ENCODE measurements at regions not wholly inside any gene's neighbourhood (a gene's known extent, or its start where the extent isn't known, plus 50 kb on each side); places are given as distances from the start of the nearest gene placed in this dataset.

DNA sequence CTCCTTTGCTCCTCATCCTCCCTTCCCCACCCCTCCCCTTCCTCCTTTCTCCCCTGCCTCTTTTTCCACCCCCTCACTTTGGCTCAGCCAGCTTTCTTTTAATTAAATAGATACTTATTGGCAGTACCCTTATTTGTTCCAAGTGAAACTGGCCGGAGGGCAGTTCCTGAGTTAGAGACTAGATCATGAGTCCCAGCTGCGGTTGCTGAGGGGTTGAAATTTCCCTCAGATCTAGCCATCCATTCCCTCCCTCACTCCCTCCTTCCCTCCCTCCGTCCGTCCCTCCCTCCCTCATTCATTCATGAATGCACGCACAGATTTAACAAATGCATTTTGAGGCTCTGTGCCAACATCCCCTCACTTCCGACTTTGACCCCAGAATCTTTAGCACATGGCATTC, 519.2 kb upstream of the EEF2KMT start:
- DNase-seq, result no peak
- Mint-ChIP-seq H3K9me3 (no peaks in the 10 kb centered on the region), H3K4me3 (no peak overlapping the region), H3K36me3 (ENCODE audit: low read depth) (no peaks in the 10 kb centered on the region), H3K4me1 (ENCODE audit: low read depth) (no peaks in the 10 kb centered on the region), H3K27me3 (peaks cover 24% of the 10 kb centered on the region), H3K27ac (no peak overlapping the region)
- no peak for ATAC-seq
- intact Hi-C loops (cut with micrococcal nuclease), result loop anchor here (10.0 kb wide), 1 partner anchor 112 kb away; no protein-coding TSS in a partner anchor
- ChIA-PET POLR2A (no interaction called here), CTCF (interaction anchor here (0.7 to 2.8 kb wide), 12 partner anchors 8 to 382 kb away, joined by 3 to 24 read pairs (median 4); no protein-coding TSS in a partner anchor)
- TF ChIP-seq, protein P1, sequence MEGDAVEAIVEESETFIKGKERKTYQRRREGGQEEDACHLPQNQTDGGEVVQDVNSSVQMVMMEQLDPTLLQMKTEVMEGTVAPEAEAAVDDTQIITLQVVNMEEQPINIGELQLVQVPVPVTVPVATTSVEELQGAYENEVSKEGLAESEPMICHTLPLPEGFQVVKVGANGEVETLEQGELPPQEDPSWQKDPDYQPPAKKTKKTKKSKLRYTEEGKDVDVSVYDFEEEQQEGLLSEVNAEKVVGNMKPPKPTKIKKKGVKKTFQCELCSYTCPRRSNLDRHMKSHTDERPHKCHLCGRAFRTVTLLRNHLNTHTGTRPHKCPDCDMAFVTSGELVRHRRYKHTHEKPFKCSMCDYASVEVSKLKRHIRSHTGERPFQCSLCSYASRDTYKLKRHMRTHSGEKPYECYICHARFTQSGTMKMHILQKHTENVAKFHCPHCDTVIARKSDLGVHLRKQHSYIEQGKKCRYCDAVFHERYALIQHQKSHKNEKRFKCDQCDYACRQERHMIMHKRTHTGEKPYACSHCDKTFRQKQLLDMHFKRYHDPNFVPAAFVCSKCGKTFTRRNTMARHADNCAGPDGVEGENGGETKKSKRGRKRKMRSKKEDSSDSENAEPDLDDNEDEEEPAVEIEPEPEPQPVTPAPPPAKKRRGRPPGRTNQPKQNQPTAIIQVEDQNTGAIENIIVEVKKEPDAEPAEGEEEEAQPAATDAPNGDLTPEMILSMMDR (IDR thresholded peaks at IDR 0.05), result no peak

DNA sequence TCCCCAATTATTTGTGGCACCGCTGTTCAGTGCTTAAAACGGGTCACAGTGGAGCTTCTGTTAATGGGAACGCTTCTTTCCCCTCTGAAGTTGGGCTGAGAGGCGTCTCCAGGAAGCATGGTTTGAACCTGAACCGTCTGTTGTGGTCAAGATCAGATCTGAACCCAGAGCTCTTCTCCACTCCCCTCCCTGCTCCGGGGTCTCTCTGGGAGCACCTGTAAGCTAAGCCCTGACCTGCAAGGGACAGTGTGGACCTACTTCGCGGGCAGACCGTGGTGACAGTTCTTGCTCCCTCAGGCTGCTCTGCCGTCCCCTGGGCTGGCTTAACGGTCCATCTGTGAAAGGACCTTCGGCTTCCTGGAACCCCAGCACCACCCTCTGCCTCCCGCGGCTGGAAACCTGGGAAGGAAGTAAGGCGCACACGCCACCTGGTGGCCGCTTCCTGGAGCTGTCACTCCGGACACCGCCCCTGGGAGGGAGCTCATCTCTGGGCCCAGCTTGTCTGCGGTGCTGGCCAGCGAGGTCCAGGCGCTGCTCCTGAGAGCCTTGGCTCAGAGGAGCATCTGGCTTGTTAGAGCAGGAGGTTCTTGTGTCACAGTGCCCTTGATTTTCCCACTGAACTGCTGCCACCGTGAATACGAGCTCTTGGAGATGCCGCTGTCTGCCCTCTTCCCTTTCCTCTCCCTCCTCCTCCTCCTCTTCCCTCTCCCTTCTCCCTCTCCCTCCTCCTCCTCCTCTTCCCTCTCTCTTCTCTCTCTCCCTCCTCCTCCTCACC, 518.5 kb upstream of the EEF2KMT start:
- no peak overlapping the region for H3K27ac Mint-ChIP-seq
- DNase-seq (peak; percentile 54), ATAC-seq (peak; percentile 20)
- H3K9me3 Mint-ChIP-seq, result no peaks in the 10 kb centered on the region
- intact Hi-C loops (cut with micrococcal nuclease), result loop anchor here (10.0 kb wide), 1 partner anchor 111 kb away; no protein-coding TSS in a partner anchor
- ChIA-PET POLR2A (no interaction called here), CTCF (interaction anchor here (0.7 to 2.8 kb wide), 19 partner anchors 9 to 1027 kb away, joined by 3 to 24 read pairs (median 4); no protein-coding TSS in a partner anchor)
- H3K36me3 Mint-ChIP-seq (ENCODE audit: low read depth), result no peaks in the 10 kb centered on the region
- H3K4me1 Mint-ChIP-seq (ENCODE audit: low read depth), result no peaks in the 10 kb centered on the region
- TF ChIP-seq, protein P1 (IDR thresholded peaks at IDR 0.05), result peak; percentile 77
- H3K27me3 Mint-ChIP-seq, result peaks cover 20% of the 10 kb centered on the region
- H3K4me3 Mint-ChIP-seq, result no peak overlapping the region

DNA sequence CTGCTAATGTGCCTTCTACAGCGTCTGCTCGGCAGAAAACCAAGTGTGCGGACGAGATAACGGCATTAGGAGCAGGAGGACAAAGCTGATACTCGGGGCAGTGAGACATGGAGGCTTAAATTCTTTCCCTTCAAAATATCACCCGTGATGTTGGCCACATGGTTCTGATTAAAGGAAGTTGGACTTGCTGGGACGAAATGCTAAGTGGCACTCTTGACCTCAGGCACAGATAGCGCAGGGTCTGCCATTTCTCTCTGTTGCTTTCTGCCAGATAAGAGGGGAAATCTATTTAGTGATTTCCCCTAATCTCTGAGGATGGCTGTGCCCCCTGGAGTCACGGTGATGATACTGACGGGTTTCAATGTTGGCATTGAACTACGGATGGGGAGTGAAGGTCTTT, 509.6 kb upstream of the EEF2KMT start:
- intact Hi-C loops (cut with micrococcal nuclease), result no loop called here
- no peaks in the 10 kb centered on the region for H3K4me1 Mint-ChIP-seq (ENCODE audit: low read depth)
- peaks cover 2% of the 10 kb centered on the region for H3K9me3 Mint-ChIP-seq

DNA sequence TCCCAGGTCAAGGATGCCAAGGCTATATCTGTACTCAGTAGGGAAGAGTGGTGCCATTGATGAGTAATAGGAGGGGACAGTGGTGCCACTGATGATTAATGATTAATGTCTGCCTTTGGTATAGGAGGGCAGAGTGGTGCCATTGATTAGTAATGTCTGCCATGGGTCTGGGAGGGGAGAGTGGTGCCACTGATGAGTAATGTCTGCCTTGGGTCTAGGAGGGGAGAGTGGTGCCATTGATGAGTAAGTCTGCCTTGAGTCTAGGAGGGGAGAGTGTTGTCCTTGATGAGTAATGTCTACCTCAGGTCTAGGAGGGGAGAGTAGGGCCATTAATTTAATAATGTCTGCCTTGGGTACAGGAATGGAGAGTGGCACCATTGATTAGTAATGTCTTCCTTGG, 507.8 kb upstream of the EEF2KMT start:
- DNase-seq (no peak), ATAC-seq (no peak)
- TF ChIP-seq, protein P1 (IDR thresholded peaks at IDR 0.05), result no peak
- peaks cover 2% of the 10 kb centered on the region for H3K9me3 Mint-ChIP-seq
- intact Hi-C loops (cut with micrococcal nuclease), result no loop called here
- no peaks in the 10 kb centered on the region for H3K4me1 Mint-ChIP-seq (ENCODE audit: low read depth)
- H3K36me3 Mint-ChIP-seq (ENCODE audit: low read depth), result no peaks in the 10 kb centered on the region
- ChIA-PET POLR2A (no interaction called here), CTCF (no interaction called here)
- H3K27ac Mint-ChIP-seq, result no peak overlapping the region
- no peaks in the 10 kb centered on the region for H3K27me3 Mint-ChIP-seq
- no peak overlapping the region for H3K4me3 Mint-ChIP-seq

More for the DNA sequence above, 509.6 kb upstream of the EEF2KMT start:
- TF ChIP-seq, protein P1 (IDR thresholded peaks at IDR 0.05), result no peak
- POLR2A ChIA-PET, result no interaction called here
- no peak for DNase-seq
- Mint-ChIP-seq H3K36me3 (ENCODE audit: low read depth) (no peaks in the 10 kb centered on the region), H3K4me3 (no peak overlapping the region), H3K27me3 (no peaks in the 10 kb centered on the region), H3K27ac (no peak overlapping the region)
- ATAC-seq, result no peak
- CTCF ChIA-PET, result interaction anchor here (2.3 kb wide), 1 partner anchor 9 kb away, joined by 11 read pairs; no protein-coding TSS in a partner anchor

DNA sequence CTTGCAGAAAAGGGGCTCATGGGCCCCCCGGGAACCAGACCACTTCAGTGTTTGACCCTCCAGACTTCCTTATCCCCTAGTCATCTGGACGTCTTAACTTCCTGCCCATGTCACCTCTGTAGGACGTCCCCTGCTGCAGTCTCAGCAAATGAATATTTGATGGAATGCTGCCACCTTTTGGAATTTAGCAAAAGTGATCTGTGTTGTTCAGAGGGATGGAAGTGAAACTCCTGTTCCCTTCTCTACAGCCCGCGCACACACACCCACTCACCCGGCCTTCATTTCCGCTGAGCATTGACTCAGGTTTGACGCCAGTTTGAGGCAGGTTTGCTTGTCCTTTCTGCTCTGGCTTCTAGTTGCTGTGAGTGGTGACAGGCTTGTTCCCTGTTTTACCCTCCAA, 507.2 kb upstream of the EEF2KMT start:
- ChIA-PET POLR2A (no interaction called here), CTCF (no interaction called here)
- H3K4me1 Mint-ChIP-seq (ENCODE audit: low read depth), result no peaks in the 10 kb centered on the region
- DNase-seq, result peak; percentile 16
- peak; percentile 24 for ATAC-seq
- H3K36me3 Mint-ChIP-seq (ENCODE audit: low read depth), result no peaks in the 10 kb centered on the region
- intact Hi-C loops (cut with micrococcal nuclease), result no loop called here
- H3K4me3 Mint-ChIP-seq, result no peak overlapping the region
- H3K27ac Mint-ChIP-seq, result no peak overlapping the region
- no peaks in the 10 kb centered on the region for H3K27me3 Mint-ChIP-seq
- H3K9me3 Mint-ChIP-seq, result peaks cover 2% of the 10 kb centered on the region
- TF ChIP-seq, protein P1 (IDR thresholded peaks at IDR 0.05), result no peak

Data from activated CD8-positive, alpha-beta T cell treated with anti-CD3 and anti-CD28 coated beads for 36 hours (primary cell).